OCI-LY1 (cell line): ENCODE measurements at regions not wholly inside any gene's neighbourhood (a gene's known extent, or its start where the extent isn't known, plus 50 kb on each side); places are given as distances from the start of the nearest gene placed in this dataset.

Source experiments
- H2AFZ ChIP-seq: fragments of 200-600 bp; sonication (generic), shearing (Covaris generic); 2 replicates; pipeline ENCODE4 v1.6.0; 2014; ENCODE audit warnings: antibody characterized with exemption, mild to moderate bottlenecking, low read length
- H3F3A ChIP-seq: fragments of 200-600 bp; sonication (generic), shearing (Covaris generic); 2 replicates; pipeline ENCODE4 v1.6.0; 2014; ENCODE audit warnings: mild to moderate bottlenecking, antibody characterized with exemption, low read length, moderate library complexity; ENCODE audit not compliant: insufficient read depth
- H3K27ac ChIP-seq: fragments of 200-600 bp; sonication (generic); 2 replicates; pipeline ENCODE4 v1.5.1; 2014; ENCODE audit warnings: low read length, mixed run types, mild to moderate bottlenecking, low read depth; ENCODE audit not compliant: poor library complexity, severe bottlenecking
- H3K27me3 ChIP-seq: fragments of 200-600 bp; sonication (generic); 2 replicates; pipeline ENCODE4 v1.6.0; 2014; ENCODE audit warnings: antibody characterized with exemption, mild to moderate bottlenecking, low read length, moderate library complexity; ENCODE audit not compliant: insufficient read depth
- H3K36me3 ChIP-seq: fragments of 200-600 bp; sonication (generic); 2 replicates; pipeline ENCODE4 v1.6.1; 2014; ENCODE audit warnings: mild to moderate bottlenecking, antibody characterized with exemption, low read length, moderate library complexity, mixed read lengths; ENCODE audit not compliant: insufficient read depth
- H3K4me1 ChIP-seq: fragments of 200-600 bp; sonication (generic); 2 replicates; pipeline ENCODE4 v1.5.1; 2014; ENCODE audit warnings: mild to moderate bottlenecking, low read length, moderate library complexity; ENCODE audit not compliant: insufficient read depth, severe bottlenecking
- H3K4me2 ChIP-seq: fragments of 200-600 bp; sonication (generic), shearing (Covaris generic); 2 replicates; pipeline ENCODE4 v1.6.1; 2014; ENCODE audit warnings: low read length
- H3K4me3 ChIP-seq: fragments of 200-600 bp; sonication (generic); 2 replicates; pipeline ENCODE4 v1.5.1; 2014; ENCODE audit warnings: low read length, low read depth, mild to moderate bottlenecking, mixed read lengths; ENCODE audit not compliant: poor library complexity, severe bottlenecking
- H3K79me2 ChIP-seq: fragments of 200-600 bp; shearing (Covaris generic); 2 replicates; pipeline ENCODE4 v1.6.1; 2016; ENCODE audit warnings: mixed run types, low read length, mixed read lengths; ENCODE audit not compliant: insufficient read depth
- H3K9ac ChIP-seq: fragments of 200-600 bp; sonication (generic), shearing (Covaris generic); 2 replicates; pipeline ENCODE4 v1.6.1; 2014; ENCODE audit warnings: mild to moderate bottlenecking, low read length, mixed read lengths
- H3K9me2 ChIP-seq: fragments of 200-600 bp; sonication (generic), shearing (Covaris generic); 2 replicates; pipeline ENCODE4 v1.6.1; 2014; ENCODE audit warnings: low read depth, mild to moderate bottlenecking, low read length, mixed read lengths
- H3K9me3 ChIP-seq: fragments of 200-600 bp; shearing (Covaris generic); 2 replicates; pipeline ENCODE4 v1.6.1; 2014; ENCODE audit warnings: low read length, mixed read lengths
- H4K20me1 ChIP-seq: fragments of 200-600 bp; sonication (generic), shearing (Covaris generic); 2 replicates; pipeline ENCODE4 v1.6.0; 2016; ENCODE audit warnings: mild to moderate bottlenecking, low read length; ENCODE audit not compliant: insufficient read depth
- CTCF ChIP-seq: fragments of 200-600 bp; sonication (generic), shearing (Covaris generic); IDR thresholded peaks from 2 replicates; pipeline ENCODE4 v1.5.1; 2017; ENCODE audit warnings: mild to moderate bottlenecking, antibody characterized with exemption, low read length, moderate library complexity, mixed read lengths
- EZH2 ChIP-seq: fragments of 200-600 bp; sonication (generic), shearing (Covaris generic); IDR thresholded peaks from 2 replicates; pipeline ENCODE4 v1.8.0; 2017; ENCODE audit warnings: borderline replicate concordance, mixed run types, mild to moderate bottlenecking, antibody characterized with exemption, low read length, moderate library complexity, mixed read lengths

- Histone ChIP-seq H3K4me3 (no peak overlapping the region), H3F3A (no peaks in the 10 kb centered on the region), H3K9ac (no peak overlapping the region), H3K9me2 (no peaks in the 10 kb centered on the region), H3K9me3 (no peaks in the 10 kb centered on the region), H3K27ac (no peak overlapping the region), H4K20me1 (no peaks in the 10 kb centered on the region), H3K36me3 (no peaks in the 10 kb centered on the region), H3K27me3 (no peaks in the 10 kb centered on the region), H3K4me2 (no peak overlapping the region), H3K79me2 (no peaks in the 10 kb centered on the region), H3K4me1 (no peaks in the 10 kb centered on the region), H2AFZ (no peak overlapping the region)
- no peak for TF ChIP-seq EZH2
- no peak for TF ChIP-seq CTCF
These were observed 107.7 kb upstream of the MAP2 start for GRCh38 chr2:209316141-209316540.

GRCh38 chr2:209321076-209321475 is 102.8 kb upstream of the MAP2 start:
- Histone ChIP-seq H3K9me3 (no peaks in the 10 kb centered on the region), H3K4me2 (no peak overlapping the region), H3K79me2 (no peaks in the 10 kb centered on the region), H4K20me1 (no peaks in the 10 kb centered on the region), H3K27ac (no peak overlapping the region), H3K4me3 (no peak overlapping the region), H3F3A (no peaks in the 10 kb centered on the region), H3K9me2 (no peaks in the 10 kb centered on the region), H3K27me3 (no peaks in the 10 kb centered on the region), H3K9ac (no peak overlapping the region), H3K36me3 (no peaks in the 10 kb centered on the region), H3K4me1 (peaks cover 3% of the 10 kb centered on the region), H2AFZ (no peak overlapping the region)
- no peak for TF ChIP-seq CTCF
- TF ChIP-seq EZH2 = no peak

GRCh38 chr2:209321581-209321980 is 102.3 kb upstream of the MAP2 start:
- Histone ChIP-seq H3K27ac (no peak overlapping the region), H3K9me3 (no peaks in the 10 kb centered on the region), H3K4me2 (no peak overlapping the region), H4K20me1 (no peaks in the 10 kb centered on the region), H3K9ac (no peak overlapping the region), H3K36me3 (no peaks in the 10 kb centered on the region), H3K9me2 (no peaks in the 10 kb centered on the region), H3K4me1 (peaks cover 3% of the 10 kb centered on the region), H2AFZ (no peak overlapping the region), H3K79me2 (no peaks in the 10 kb centered on the region), H3K27me3 (no peaks in the 10 kb centered on the region), H3F3A (no peaks in the 10 kb centered on the region), H3K4me3 (no peak overlapping the region)
- no peak for TF ChIP-seq EZH2
- no peak for TF ChIP-seq CTCF
